ENCODE measurements at regions not wholly inside any gene's neighbourhood (a gene's known extent, or its start where the extent isn't known, plus 50 kb on each side); places are given as distances from the start of the nearest gene placed in this dataset.
A peak's percentile ranks its signal among the peaks of the same experiment; 100 is the strongest.

DNA sequence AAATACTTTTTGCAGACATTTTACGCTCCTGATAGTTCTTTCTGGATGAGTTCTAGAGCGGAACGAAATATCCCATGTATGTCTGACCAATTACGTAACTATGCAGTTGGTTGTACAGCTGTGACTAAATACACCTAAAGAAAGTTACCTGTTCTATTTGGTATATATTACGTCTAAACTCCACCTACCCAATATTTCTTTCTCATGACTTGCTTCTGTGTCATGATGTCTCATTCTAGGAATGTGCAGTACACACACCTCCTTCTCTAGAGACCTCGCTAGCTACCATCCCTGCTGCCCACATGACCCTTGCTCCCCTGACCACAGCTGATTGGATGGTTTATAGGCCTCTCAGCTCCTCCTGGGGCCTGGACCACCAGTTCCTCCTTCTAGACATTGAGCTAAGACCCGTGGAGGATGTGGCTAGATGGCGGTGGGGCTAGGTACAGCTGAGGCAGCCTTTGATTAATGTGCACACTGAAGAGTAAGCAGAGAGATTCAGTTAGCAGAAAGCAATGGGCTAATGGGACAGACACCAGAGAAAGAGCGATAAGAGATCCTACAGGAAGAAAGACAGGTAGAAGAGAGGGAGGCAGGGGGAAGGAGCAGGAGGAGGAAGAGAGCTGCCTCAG, 422.1 kb downstream of the COG6 start:
- Mint-ChIP-seq H3K27ac (peak overlapping the region; percentile 4), H3K4me1 (ENCODE audit: low read depth) (no peaks in the 10 kb centered on the region), H3K4me3 (no peak overlapping the region), H3K36me3 (ENCODE audit: low read depth) (no peaks in the 10 kb centered on the region), H3K27me3 (ENCODE audit: low read depth) (no peaks in the 10 kb centered on the region), H3K9me3 (peaks cover 9% of the 10 kb centered on the region)

DNA sequence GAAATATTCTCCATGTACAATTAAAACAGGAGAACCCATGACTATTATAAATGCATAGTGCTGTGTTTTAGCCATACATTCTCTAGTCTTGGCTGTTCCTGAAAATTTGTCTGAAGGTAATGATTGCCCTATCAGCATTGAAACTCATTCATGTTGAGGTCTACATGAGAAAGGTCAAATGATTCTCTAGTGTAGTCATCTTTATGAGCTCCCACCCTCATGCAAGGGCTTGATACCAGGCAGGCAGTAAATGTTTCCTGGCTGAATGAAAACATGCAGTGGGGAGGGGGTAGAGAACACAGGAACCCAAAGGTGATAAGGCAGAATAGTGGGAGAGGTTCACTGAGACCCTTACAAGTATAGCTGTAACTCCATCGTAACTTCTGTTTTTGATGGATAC, 424.3 kb downstream of the COG6 start:
- Mint-ChIP-seq H3K27ac (no peak overlapping the region), H3K9me3 (peaks cover 9% of the 10 kb centered on the region), H3K27me3 (ENCODE audit: low read depth) (no peaks in the 10 kb centered on the region), H3K4me3 (no peak overlapping the region), H3K4me1 (ENCODE audit: low read depth) (no peaks in the 10 kb centered on the region), H3K36me3 (ENCODE audit: low read depth) (no peaks in the 10 kb centered on the region)

DNA sequence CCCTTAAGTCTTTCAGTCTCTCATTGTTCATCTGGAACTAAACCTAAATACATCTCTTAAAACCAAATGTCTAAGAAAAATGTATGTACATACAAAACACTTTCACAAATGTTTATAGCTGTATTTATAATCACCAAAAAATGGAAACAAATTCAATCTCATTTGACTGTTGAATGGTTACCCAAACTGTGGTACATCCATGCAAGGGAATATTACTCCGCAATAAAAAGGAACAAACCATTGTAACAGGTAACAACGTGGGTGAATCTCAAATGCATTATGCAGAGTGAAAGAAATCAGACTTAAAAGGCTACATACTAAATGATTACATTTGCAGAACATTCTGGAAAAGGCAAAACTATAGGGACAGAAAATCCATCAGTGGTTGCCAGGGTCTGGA, 425.2 kb downstream of the COG6 start:
- peaks cover 9% of the 10 kb centered on the region for H3K9me3 Mint-ChIP-seq
- no peaks in the 10 kb centered on the region for H3K36me3 Mint-ChIP-seq (ENCODE audit: low read depth)
- H3K27ac Mint-ChIP-seq: no peak overlapping the region
- H3K4me1 Mint-ChIP-seq (ENCODE audit: low read depth): no peaks in the 10 kb centered on the region
- H3K27me3 Mint-ChIP-seq (ENCODE audit: low read depth): no peaks in the 10 kb centered on the region
- H3K4me3 Mint-ChIP-seq: no peak overlapping the region

DNA sequence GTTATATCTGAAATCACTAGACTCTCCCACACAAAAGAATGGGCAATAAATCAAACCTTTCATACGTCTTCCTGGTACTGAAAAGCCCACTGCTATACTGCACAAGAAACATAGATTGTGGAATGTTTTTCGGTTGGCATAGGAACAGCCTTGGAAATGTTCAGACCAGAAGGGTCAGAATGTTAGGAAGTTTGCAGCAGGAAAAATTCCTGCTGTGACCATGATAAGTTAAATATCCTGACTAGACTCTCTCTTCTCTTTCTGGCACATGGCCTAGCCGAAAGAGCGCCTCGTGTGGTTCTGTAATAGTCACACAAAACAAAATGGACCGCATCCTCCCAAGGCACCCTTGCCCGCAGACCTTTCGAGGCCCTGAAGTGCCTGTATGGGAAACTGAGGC, 427.2 kb downstream of the COG6 start:
- peaks cover 9% of the 10 kb centered on the region for H3K9me3 Mint-ChIP-seq
- H3K27ac Mint-ChIP-seq: no peak overlapping the region
- no peaks in the 10 kb centered on the region for H3K36me3 Mint-ChIP-seq (ENCODE audit: low read depth)
- H3K4me1 Mint-ChIP-seq (ENCODE audit: low read depth): no peaks in the 10 kb centered on the region
- no peak overlapping the region for H3K4me3 Mint-ChIP-seq
- no peaks in the 10 kb centered on the region for H3K27me3 Mint-ChIP-seq (ENCODE audit: low read depth)

DNA sequence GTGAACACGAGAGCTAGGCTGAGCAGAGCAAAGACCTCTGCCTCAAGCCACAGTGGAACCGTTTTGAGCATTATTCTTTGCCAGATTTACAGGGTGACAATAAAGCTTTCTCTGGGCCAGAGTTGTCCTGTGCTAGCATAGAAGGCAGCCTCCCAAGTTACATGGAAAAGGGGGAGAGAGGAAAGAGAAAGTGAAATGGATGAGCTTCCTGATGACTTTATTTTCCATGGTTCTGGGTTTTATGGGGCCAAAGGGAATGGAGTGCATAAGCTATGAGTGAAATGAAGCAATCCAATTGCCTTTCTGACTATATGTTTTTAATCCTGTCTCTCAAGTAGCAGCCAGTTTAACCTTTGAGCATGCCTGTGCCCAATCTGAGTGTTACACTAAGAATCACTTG, 428.4 kb downstream of the COG6 start:
- Mint-ChIP-seq H3K36me3 (ENCODE audit: low read depth) (no peaks in the 10 kb centered on the region), H3K27ac (no peak overlapping the region), H3K4me1 (ENCODE audit: low read depth) (no peaks in the 10 kb centered on the region), H3K27me3 (ENCODE audit: low read depth) (no peaks in the 10 kb centered on the region), H3K4me3 (no peak overlapping the region), H3K9me3 (no peaks in the 10 kb centered on the region)

DNA sequence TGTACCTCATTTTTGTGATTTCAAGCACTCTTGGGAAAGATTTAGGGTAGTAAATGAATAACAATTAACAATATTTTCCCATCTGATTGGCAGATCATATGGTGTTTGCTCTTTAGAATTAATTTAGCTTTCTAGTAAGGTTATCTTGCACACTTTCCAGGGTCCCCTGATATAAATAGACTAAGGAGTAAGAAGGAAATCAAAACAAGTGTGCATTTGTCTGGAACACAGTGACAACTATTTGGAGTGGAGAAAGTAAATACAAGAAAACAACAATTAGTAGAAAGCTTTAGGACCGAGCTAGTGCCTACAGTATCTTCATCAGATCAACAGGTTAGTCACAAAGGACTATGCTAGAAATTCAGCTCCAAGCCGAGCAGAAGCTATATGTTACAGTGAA, 429.5 kb downstream of the COG6 start:
- no peaks in the 10 kb centered on the region for H3K27me3 Mint-ChIP-seq (ENCODE audit: low read depth)
- no peaks in the 10 kb centered on the region for H3K9me3 Mint-ChIP-seq
- no peak overlapping the region for H3K4me3 Mint-ChIP-seq
- H3K36me3 Mint-ChIP-seq (ENCODE audit: low read depth): no peaks in the 10 kb centered on the region
- no peaks in the 10 kb centered on the region for H3K4me1 Mint-ChIP-seq (ENCODE audit: low read depth)
- H3K27ac Mint-ChIP-seq: no peak overlapping the region

DNA sequence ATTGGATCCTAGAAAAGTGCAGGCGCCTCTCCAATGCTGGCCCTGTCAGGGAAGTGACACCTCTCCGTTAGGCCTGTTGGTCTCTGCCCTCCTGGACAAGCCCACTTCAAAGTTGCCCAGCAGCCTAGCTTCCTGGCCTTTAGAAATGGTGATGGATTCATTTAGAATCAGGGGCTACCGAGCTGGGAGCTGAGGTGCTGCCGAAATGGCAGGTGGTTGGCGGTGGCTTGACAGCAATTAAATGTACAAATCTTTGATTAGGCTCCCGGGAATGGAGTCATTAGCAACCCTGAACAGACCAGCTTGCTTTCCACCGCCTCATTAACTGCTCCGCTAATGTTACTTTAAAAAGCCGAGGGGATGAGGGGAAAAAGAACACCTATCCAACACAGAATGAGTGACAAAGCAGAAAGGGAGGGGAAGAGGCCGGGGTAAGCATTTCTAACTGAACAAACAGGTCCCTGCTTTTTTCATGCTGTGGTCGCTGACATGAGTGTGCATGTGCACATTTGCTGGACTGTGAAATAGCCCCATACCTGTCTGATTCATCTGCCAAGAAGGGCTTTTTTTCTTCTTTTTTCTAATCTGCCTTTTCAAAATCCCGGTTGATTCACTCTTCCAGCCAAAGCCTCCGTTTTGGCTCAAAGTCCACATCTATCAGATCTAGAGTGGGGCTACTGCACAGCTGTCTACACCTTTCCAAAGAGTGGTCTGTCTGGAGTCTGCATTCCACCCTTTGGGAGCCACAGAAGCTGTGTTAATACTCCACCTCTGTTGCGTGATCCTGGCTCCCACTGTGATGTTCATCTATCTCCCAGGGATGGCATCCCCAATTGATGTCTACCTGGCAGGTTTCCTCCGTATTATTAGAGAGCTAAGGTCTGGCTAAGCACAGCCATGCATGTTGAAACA, 431.9 kb downstream of the COG6 start:
- no peaks in the 10 kb centered on the region for H3K36me3 Mint-ChIP-seq (ENCODE audit: low read depth)
- H3K27me3 Mint-ChIP-seq (ENCODE audit: low read depth): no peaks in the 10 kb centered on the region
- H3K4me3 Mint-ChIP-seq: no peak overlapping the region
- H3K27ac Mint-ChIP-seq: no peak overlapping the region
- H3K9me3 Mint-ChIP-seq: no peaks in the 10 kb centered on the region
- H3K4me1 Mint-ChIP-seq (ENCODE audit: low read depth): no peaks in the 10 kb centered on the region

DNA sequence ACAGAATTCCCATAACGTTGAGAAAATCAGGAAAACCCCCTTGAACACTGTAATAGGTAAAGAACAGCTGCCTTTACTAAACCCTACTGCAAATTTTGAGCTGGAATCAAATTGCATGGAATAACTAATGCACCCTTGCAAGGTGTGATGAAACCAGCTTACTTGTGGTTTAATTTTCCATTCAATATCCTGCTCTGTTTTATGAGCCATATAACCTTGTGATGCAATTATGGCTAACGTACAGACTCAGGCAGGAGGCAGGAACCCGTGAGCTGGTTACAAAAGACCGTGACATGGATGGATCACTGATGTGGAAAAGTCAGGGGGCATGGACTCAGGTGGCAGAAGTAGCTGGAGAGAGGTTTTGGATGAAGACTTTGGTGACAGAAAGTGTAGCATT, 438.6 kb downstream of the COG6 start:
- H3K4me1 Mint-ChIP-seq (ENCODE audit: low read depth): peaks cover 26% of the 10 kb centered on the region
- no peak overlapping the region for H3K27ac Mint-ChIP-seq
- H3K36me3 Mint-ChIP-seq (ENCODE audit: low read depth): peaks cover 11% of the 10 kb centered on the region
- H3K27me3 Mint-ChIP-seq (ENCODE audit: low read depth): no peaks in the 10 kb centered on the region
- no peak overlapping the region for H3K4me3 Mint-ChIP-seq
- peaks cover 13% of the 10 kb centered on the region for H3K9me3 Mint-ChIP-seq

DNA sequence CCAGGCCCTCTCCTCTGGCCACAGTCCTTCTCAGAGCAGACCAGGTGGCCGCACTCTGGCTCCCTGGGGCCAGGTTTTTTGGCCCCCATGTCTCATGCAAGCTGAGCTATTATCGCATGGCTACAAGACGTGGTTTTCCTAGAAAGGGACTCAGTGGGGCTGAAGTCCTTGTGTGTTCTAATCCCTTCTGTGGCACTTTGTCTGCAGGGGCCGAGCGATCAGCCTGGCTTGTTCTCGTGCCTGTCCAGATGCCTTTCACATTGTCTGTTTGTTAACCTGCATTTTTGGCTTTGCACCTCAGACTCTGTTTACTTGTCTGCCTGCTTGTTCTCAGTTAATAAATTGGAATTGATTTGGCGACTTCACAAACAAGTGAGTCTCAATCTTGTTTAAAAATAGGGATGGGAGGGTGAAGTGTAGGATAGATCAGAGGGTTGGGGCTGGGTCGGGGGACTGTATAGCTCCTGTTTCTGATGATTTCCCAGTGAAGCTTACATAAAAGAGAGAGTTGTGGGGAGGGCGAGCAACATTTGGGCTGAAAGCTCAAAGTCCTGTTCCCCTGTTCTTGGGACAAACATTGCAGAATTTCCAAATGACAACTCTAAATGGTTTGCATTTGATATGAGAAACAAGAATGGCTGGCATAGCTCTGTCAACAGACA, 440.4 kb downstream of the COG6 start:
- no peak overlapping the region for H3K4me3 Mint-ChIP-seq
- peak overlapping the region; percentile 53 for H3K27ac Mint-ChIP-seq
- H3K4me1 Mint-ChIP-seq (ENCODE audit: low read depth): peaks cover 29% of the 10 kb centered on the region
- peaks cover 15% of the 10 kb centered on the region for H3K36me3 Mint-ChIP-seq (ENCODE audit: low read depth)
- H3K27me3 Mint-ChIP-seq (ENCODE audit: low read depth): no peaks in the 10 kb centered on the region
- peaks cover 18% of the 10 kb centered on the region for H3K9me3 Mint-ChIP-seq

DNA sequence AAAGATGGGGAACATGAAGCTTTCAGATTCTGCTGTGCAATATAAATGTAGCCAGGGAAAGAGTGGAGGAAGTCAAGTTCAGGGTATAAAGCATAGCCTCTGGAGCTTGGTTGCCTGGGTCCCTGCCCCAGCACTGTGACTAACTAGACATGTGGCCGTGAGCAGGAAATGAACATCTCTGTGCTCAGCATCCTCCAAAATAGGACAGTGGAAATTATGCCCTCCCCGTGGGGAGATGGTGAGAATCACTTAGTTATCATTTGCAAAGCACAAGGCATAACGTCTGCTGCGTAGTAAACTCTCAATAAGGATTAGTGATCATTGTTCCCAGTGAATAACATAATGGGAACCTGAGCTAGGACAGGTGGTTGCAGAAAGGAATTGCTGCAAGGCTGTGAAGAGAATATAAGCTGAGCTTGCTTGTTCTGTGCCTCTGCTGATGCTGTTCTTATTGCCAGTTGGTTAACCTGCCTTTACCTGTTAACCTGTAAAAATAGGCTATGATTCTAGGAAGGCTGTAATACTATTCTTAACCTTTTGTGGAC, 441.0 kb downstream of the COG6 start:
- H3K9me3 Mint-ChIP-seq: peaks cover 18% of the 10 kb centered on the region
- H3K36me3 Mint-ChIP-seq (ENCODE audit: low read depth): peaks cover 15% of the 10 kb centered on the region
- H3K4me1 Mint-ChIP-seq (ENCODE audit: low read depth): peaks cover 34% of the 10 kb centered on the region
- no peaks in the 10 kb centered on the region for H3K27me3 Mint-ChIP-seq (ENCODE audit: low read depth)
- peak overlapping the region; percentile 53 for H3K27ac Mint-ChIP-seq
- H3K4me3 Mint-ChIP-seq: no peak overlapping the region

DNA sequence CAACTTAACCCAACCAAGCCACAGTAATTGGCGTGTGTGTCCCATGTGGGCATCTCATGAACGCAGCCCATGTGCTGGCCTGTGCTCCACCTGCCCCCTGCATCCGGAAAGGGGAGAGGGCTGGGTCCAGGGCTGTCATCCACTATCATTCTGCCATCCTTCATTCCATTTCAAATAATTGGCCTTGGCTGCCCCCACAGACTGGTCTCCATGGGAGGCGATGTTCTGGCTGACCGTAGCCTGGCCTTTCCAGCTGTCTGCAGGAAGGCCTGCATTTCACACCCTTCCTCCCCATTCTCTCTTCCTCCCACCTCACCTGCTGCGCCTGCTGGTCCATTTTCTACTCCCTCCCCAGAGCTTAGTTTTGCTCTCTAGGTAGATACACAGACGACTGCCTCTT, 442.8 kb downstream of the COG6 start:
- peaks cover 52% of the 10 kb centered on the region for H3K4me1 Mint-ChIP-seq (ENCODE audit: low read depth)
- peaks cover 18% of the 10 kb centered on the region for H3K9me3 Mint-ChIP-seq
- peak overlapping the region; percentile 18 for H3K27ac Mint-ChIP-seq
- peaks cover 15% of the 10 kb centered on the region for H3K36me3 Mint-ChIP-seq (ENCODE audit: low read depth)
- no peak overlapping the region for H3K4me3 Mint-ChIP-seq
- no peaks in the 10 kb centered on the region for H3K27me3 Mint-ChIP-seq (ENCODE audit: low read depth)

DNA sequence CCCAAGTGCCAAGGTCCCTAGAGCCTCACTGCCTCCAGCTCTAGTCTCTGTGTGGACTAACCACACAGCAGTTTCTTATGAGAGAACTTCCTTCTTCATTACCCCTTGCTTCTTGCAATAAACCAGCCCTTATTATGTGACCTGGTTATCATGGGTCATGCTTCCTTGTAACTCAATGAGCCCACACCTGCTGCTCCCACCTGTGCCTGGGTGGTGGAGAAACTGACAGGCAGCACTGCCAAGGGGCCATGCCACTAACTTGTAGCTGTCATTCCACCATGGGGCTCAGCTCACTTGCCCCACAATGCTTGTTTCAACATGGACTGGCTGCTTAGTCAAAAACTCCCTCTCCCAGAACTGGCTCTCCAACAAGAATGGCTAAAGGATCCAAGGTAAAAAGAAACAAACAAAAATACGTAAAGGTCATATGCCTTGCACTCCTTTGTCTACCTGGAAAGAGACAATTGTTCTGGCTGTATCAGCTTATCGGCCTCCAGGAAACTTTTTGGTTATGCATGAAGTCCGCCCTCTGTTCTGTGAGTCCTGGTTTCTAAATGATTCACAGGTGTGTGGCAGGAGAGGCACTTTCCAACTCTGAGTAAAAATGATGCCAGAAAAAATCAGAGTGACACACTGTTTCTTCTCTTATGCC, 446.4 kb downstream of the COG6 start:
- peak overlapping the region; percentile 57 for H3K4me3 Mint-ChIP-seq
- H3K27me3 Mint-ChIP-seq (ENCODE audit: low read depth): no peaks in the 10 kb centered on the region
- peaks cover 18% of the 10 kb centered on the region for H3K9me3 Mint-ChIP-seq
- peaks cover 56% of the 10 kb centered on the region for H3K4me1 Mint-ChIP-seq (ENCODE audit: low read depth)
- peak overlapping the region; percentile 85 for H3K27ac Mint-ChIP-seq
- H3K36me3 Mint-ChIP-seq (ENCODE audit: low read depth): peaks cover 17% of the 10 kb centered on the region

DNA sequence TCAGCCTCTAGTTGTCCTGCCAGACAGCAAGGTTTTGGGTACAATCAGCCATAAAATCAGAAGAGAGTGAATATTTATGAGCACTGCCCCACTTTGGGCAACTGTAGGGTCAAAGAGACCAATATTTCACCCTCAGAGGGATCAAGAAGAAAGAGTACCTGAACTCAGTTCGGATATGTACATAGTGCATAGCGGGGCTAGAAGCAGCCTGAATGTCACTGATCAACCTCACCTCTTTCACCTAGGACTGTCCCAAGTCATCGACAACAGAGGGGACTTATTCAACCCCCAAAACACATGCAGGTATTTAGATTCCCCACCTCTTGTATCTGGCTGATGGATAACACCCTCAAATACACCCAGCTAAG, 446.9 kb downstream of the COG6 start:
- Mint-ChIP-seq H3K4me3 (peak overlapping the region; percentile 57), H3K36me3 (ENCODE audit: low read depth) (peaks cover 16% of the 10 kb centered on the region), H3K4me1 (ENCODE audit: low read depth) (peaks cover 56% of the 10 kb centered on the region)

DNA sequence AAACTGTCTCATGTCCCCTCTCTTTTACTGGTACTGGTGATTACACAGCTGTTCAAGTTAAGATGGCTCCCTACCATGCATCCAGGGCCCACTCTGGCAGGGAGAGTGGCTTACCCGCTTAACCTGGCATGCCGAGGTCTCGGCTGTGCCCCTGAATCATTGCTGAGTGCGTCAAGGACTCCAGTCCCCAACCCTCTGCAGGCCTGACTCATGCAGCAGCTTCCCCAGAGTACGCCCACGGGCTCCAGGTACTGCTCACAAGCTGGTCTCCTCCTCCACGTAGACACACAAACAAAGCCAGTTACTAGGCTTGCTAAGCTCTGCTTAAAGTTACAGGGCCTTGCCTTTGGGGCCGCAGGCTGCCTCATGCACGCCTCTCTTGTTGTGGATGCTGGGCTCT, 447.4 kb downstream of the COG6 start:
- H3K4me1 Mint-ChIP-seq (ENCODE audit: low read depth): peaks cover 51% of the 10 kb centered on the region
- peak overlapping the region; percentile 85 for H3K27ac Mint-ChIP-seq
- H3K9me3 Mint-ChIP-seq: peaks cover 13% of the 10 kb centered on the region
- H3K27me3 Mint-ChIP-seq (ENCODE audit: low read depth): no peaks in the 10 kb centered on the region
- H3K4me3 Mint-ChIP-seq: peak overlapping the region; percentile 57
- peaks cover 13% of the 10 kb centered on the region for H3K36me3 Mint-ChIP-seq (ENCODE audit: low read depth)

More for the DNA sequence above, 446.9 kb downstream of the COG6 start:
- Mint-ChIP-seq H3K27me3 (ENCODE audit: low read depth) (no peaks in the 10 kb centered on the region), H3K9me3 (peaks cover 18% of the 10 kb centered on the region), H3K27ac (peak overlapping the region; percentile 85)

Data from T-helper 1 cell treated with Interleukin-12 subunit alpha and Interleukin-12 subunit beta and Interleukin-4 antibody, amounts not matched to agents 30 μg/mL and 1 μg/mL, for 36 hours (primary cell).